Spleen (tissue), 7 donors: ENCODE measurements at regions not wholly inside any gene's neighbourhood (a gene's known extent, or its start where the extent isn't known, plus 50 kb on each side); places are given as distances from the start of the nearest gene placed in this dataset.

Experiments used
- POLR2A ChIP-seq, 3 donors: fragments of 450-650 bp; IDR thresholded peaks; one replicate each; pipeline ENCODE4 v1.5.1; 2017; ENCODE audit warnings: antibody characterized with exemption in 3 of 3, mild to moderate bottlenecking in 1 of 3
- POLR2AphosphoS5 ChIP-seq, 3 donors: sonication (generic); formaldehyde crosslinking; IDR thresholded peaks; one replicate each; pipeline ENCODE4 v1.5.1; 2017; ENCODE audit warnings: antibody characterized with exemption in 3 of 3
- TF ChIP-seq, protein P1 (sequence below), 11 experiments: fragments of 200-600 bp in 7 of 11; fragments of 450-650 bp in 4 of 11; sonication (generic) in 4 of 11; IDR thresholded peaks in 8 of 11; conservative IDR thresholded peaks in 3 of 11; 1 replicate in 7 of 11; 2 replicates in 4 of 11; pipeline versions ENCODE4 v1.4.0 to v1.8.0; 2016 to 2021; ENCODE audit warnings: antibody characterized with exemption in 11 of 11, inconsistent platforms in 4 of 11, mild to moderate bottlenecking in 1 of 11
- donor health status: DM: no; HTN: no; CAD: no; lungs with moderate emphysema.
- donor health status: DM: no; HTN: no; CAD: no.
- donor health status: DM: no; HTN: no; CAD: no.

DNA sequence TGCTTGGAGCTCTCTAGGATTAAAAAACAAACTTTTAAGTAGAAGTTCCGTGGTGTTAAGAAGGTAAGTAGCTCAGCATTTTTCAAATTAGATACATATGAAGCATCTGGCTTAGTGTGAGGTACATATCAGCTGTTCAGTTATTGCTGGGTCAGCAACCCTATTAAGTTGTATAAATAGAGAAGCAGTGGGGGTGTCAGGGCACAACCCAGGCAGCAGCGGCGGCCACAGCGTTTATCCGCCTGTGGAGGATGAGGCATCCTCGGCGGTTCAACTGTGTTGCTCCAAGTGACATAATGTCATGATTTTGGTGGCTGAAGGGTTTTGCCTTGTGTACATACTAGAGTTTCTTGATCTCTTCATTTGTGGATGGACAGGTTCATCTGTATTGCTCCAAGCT lies 54.6 kb upstream of the KIF5B start:
- TF ChIP-seq, protein P1, sequence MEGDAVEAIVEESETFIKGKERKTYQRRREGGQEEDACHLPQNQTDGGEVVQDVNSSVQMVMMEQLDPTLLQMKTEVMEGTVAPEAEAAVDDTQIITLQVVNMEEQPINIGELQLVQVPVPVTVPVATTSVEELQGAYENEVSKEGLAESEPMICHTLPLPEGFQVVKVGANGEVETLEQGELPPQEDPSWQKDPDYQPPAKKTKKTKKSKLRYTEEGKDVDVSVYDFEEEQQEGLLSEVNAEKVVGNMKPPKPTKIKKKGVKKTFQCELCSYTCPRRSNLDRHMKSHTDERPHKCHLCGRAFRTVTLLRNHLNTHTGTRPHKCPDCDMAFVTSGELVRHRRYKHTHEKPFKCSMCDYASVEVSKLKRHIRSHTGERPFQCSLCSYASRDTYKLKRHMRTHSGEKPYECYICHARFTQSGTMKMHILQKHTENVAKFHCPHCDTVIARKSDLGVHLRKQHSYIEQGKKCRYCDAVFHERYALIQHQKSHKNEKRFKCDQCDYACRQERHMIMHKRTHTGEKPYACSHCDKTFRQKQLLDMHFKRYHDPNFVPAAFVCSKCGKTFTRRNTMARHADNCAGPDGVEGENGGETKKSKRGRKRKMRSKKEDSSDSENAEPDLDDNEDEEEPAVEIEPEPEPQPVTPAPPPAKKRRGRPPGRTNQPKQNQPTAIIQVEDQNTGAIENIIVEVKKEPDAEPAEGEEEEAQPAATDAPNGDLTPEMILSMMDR (IDR thresholded peaks at IDR 0.05 in 8 of 11, conservative IDR thresholded peaks at IDR 0.05 in 3 of 11), result no peak
- TF ChIP-seq POLR2A (IDR thresholded peaks at IDR 0.05) (no peak), POLR2AphosphoS5 (IDR thresholded peaks at IDR 0.05) (no peak)
